GM10266 (cell line): ENCODE measurements at regions not wholly inside any gene's neighbourhood (a gene's known extent, or its start where the extent isn't known, plus 50 kb on each side); places are given as distances from the start of the nearest gene placed in this dataset.

Source experiments
- DNase-seq: peaks from one replicate; pipeline ENCODE4 v3.0.0; 2012; ENCODE audit errors: extremely low spot score
- TF ChIP-seq, protein P1 (sequence below): IDR thresholded peaks from 2 replicates; pipeline ENCODE4 v1.5.1; 2012; ENCODE audit warnings: mild to moderate bottlenecking, low read depth; ENCODE audit not compliant: control insufficient read depth, insufficient read depth; ENCODE audit errors: missing control alignments

DNA sequence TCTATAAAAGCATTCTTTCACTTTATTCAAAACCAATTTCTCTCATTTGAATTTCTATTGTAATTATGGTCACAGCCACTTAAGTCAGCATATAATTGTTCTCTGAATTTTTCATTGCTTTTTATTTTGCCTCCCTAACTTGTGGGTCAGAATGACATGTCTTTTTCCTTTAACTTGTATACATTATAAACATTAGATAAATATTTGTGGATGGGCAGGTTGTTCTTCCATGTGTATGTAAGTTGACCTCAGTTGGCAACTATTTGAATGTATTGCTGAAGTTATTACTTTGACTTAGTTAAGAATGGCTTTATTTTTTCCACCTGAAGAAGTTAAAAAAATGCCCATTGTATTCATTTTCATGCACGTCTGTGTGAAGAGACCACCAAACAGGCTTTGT, 83.0 kb upstream of the MAP3K7 start:
- no peak for DNase-seq
- TF ChIP-seq, protein P1, sequence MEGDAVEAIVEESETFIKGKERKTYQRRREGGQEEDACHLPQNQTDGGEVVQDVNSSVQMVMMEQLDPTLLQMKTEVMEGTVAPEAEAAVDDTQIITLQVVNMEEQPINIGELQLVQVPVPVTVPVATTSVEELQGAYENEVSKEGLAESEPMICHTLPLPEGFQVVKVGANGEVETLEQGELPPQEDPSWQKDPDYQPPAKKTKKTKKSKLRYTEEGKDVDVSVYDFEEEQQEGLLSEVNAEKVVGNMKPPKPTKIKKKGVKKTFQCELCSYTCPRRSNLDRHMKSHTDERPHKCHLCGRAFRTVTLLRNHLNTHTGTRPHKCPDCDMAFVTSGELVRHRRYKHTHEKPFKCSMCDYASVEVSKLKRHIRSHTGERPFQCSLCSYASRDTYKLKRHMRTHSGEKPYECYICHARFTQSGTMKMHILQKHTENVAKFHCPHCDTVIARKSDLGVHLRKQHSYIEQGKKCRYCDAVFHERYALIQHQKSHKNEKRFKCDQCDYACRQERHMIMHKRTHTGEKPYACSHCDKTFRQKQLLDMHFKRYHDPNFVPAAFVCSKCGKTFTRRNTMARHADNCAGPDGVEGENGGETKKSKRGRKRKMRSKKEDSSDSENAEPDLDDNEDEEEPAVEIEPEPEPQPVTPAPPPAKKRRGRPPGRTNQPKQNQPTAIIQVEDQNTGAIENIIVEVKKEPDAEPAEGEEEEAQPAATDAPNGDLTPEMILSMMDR: no peak

DNA sequence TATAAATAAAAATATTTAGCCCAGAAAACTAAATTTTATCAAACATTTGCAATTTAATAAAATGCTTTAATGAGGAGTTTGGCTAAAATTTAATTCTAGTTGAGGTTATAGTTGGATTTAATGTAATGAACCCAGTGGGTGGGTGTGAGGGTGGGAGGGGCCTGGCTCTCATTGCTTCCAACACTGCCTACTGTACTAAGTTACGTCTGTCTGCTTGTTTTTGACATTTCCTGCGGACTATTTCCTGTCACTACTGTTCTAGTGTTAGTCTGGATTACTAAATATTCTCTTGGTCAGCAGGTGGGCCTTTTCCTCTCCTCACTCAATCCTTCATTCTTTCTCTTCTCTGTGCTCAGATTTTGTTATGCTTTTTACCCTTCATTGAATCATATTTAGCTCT, 82.5 kb upstream of the MAP3K7 start:
- TF ChIP-seq, protein P1: no peak
- DNase-seq: no peak

DNA sequence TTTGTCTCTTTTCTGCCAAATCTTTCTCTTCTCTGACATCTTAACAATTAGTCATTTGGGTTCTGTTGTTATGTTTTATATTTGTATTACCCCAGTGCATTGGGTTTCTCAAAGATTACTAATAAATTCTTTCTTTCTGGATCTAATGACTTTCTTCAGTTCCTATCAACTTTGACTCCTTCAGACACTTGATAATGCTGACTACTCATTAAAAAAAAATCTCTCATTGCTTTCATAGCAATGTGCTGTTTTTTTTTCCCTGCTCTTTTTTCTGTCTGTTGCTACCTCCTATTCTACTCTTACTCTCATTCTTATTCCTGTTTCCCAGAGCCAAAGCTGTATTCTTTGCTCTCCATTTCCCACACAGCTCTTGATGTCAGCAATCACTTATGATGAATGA, 81.3 kb upstream of the MAP3K7 start:
- TF ChIP-seq, protein P1: no peak
- DNase-seq: no peak

DNA sequence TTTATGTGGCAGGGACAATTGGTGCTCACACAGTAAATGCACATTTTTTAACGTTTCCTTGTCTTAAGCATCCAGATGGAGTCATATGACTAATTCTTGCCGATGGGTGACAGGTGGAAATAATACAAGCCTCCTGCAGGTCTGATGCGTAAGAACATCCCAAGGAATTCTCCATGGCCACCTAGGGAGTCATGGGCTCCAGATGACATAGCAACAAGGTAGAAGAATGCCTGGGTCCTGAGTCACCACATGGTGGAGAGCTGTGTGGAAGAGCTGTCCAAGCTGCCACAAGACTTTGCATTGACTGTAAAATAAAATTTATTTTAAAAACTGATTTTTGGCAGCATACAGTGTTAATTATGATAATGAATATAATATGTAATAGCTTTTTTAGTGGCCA, 77.0 kb upstream of the MAP3K7 start:
- DNase-seq: no peak
- TF ChIP-seq, protein P1: no peak

DNA sequence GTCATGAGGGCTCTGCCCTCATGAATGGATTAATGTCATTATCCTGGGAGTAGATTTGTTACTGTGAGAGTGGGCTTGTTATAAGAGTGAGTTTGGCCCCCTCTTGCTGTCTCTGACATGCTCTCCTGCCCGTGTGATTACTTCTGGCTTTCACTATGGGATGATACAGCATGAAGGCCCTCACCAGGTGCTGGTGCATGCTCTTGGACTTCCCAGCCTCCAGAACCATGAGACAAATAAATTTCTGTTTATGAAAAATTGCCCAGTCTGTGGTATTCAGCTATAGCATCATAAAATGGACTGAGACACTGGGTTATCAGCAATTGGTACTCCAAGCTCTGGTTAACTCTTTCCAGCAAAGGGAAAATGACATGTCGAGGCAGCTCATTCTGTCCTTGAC, 76.2 kb upstream of the MAP3K7 start:
- TF ChIP-seq, protein P1: no peak
- no peak for DNase-seq

DNA sequence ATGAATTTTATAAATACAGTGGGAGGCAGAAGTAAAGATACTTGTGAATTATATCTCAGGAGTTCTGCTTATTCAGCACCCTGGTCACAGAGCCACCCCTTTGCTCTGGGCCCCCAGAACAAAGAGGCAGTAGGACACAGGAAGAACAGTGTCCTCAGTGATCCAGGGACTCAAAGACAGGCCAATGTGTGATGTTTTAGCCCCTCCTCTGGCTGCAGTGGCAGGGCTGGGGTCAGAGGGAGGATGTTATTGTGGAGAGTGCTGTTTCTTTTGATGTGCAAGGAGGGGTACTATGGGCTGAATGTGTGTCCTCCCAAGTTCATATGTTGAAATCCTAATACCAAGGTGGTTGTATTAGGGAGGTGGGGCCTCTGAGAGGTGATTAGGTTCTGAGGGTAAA, 74.1 kb upstream of the MAP3K7 start:
- DNase-seq: no peak
- TF ChIP-seq, protein P1: no peak

DNA sequence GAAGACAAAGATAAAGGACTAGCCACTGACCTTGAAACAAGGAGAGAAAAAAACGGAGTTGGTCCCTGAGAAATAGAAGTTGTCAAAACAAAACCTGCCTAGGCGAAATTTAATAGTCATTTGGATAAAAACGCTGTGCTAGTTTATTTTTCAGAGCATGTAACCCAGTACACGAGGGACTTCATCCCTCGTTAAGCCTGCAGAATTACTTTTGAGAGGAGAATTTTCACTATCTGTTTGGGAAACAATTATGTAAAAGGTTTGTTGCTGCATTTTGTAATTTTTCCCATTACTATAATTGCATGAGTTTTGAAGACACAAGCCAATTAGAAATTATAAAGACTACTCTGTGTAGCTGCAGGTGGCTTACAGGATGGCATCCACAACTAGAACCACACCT, 71.6 kb upstream of the MAP3K7 start:
- DNase-seq: no peak
- TF ChIP-seq, protein P1: no peak

DNA sequence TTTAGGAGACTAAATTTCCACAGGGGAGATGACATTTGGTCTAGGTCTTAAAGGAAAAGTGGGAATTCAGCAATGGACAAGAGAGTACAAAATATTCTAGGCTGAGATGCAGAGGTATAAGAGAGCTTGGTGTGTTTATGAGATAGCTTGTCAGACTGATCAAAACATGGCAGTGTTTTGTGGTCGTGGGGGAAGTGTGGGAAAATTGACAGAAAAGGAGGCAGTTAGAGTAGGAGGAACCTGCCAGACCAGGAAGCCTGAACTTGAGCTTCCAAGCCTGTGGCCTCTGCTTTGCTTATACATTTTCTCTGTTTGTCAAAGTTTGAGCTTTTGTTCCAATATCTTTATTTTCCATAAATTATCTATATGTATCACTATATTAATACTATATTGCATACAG, 69.5 kb upstream of the MAP3K7 start:
- TF ChIP-seq, protein P1: no peak
- no peak for DNase-seq
